A673 (cell line): ENCODE measurements at regions not wholly inside any gene's neighbourhood (a gene's known extent, or its start where the extent isn't known, plus 50 kb on each side); places are given as distances from the start of the nearest gene placed in this dataset.
"Not testable (repeated sequence)": the region's sequence is repeated elsewhere in the genome, so short reads cannot be mapped to it uniquely, and the experiment has no call there.

Experiments used
- BruUV-seq: library from RNA; stranded (reverse); fragments of 400-500 nt; replicated peaks from 2 replicates; lab custom pipeline; 2021; lab: Mats Ljungman, UMichigan
- CTCF ChIA-PET: fragments of 300-600 bp; sonication (Branson Sonifier 250); formaldehyde crosslinking; loops from one replicate; lab custom pipeline; 2022; ENCODE audit warnings: antibody characterized with exemption; lab: Charles Lee
- POLR2A ChIA-PET: fragments of 300-600 bp; sonication (Branson Sonifier 250); formaldehyde crosslinking; loops from one replicate; lab custom pipeline; 2022; ENCODE audit warnings: antibody characterized with exemption; ENCODE audit not compliant: low non-redundant PET; lab: Charles Lee
- DNase-seq: peaks from one replicate; pipeline ENCODE4 v3.0.0-alpha.2; 2015; ENCODE audit warnings: low spot score
- H3K27ac ChIP-seq: fragments of 200-600 bp; sonication (generic); 2 replicates; pipeline ENCODE4 v1.5.1; 2016; ENCODE audit warnings: mixed run types, low read depth, mild to moderate bottlenecking, mixed read lengths, antibody characterized with exemption, low read length; ENCODE audit not compliant: poor library complexity, severe bottlenecking
- H3K27me3 ChIP-seq: fragments of 200-600 bp; sonication (generic); replicated peaks from 2 replicates; pipeline ENCODE4 v1.6.1; 2017; ENCODE audit warnings: mixed run types, low read depth, mild to moderate bottlenecking, mixed read lengths, antibody characterized with exemption, low read length; ENCODE audit not compliant: insufficient read depth, poor library complexity
- H3K36me3 ChIP-seq: fragments of 200-600 bp; sonication (generic); 2 replicates; pipeline ENCODE4 v1.6.1; 2016; ENCODE audit warnings: mixed run types, mild to moderate bottlenecking, mixed read lengths, antibody characterized with exemption, low read length; ENCODE audit not compliant: insufficient read depth, poor library complexity, severe bottlenecking
- H3K4me1 ChIP-seq: fragments of 200-600 bp; sonication (generic); 2 replicates; pipeline ENCODE4 v1.6.1; 2017; ENCODE audit warnings: mixed run types, mild to moderate bottlenecking, mixed read lengths, antibody characterized with exemption, low read length; ENCODE audit not compliant: insufficient read depth, poor library complexity, severe bottlenecking
- H3K4me3 ChIP-seq: fragments of 200-600 bp; sonication (generic); 2 replicates; pipeline ENCODE4 v1.5.1; 2016; ENCODE audit warnings: low read depth, mixed run types, mild to moderate bottlenecking, mixed read lengths, low read length; ENCODE audit not compliant: poor library complexity, severe bottlenecking
- H3K9me3 ChIP-seq: fragments of 200-600 bp; sonication (generic); 2 replicates; pipeline ENCODE4 v1.6.1; 2016; ENCODE audit warnings: mixed run types, low read depth, mild to moderate bottlenecking, mixed read lengths, antibody characterized with exemption, low read length; ENCODE audit not compliant: poor library complexity, severe bottlenecking
- EZH2 ChIP-seq: fragments of 200-600 bp; sonication (generic); IDR thresholded peaks from 2 replicates; pipeline ENCODE4 v1.6.1; 2017; ENCODE audit warnings: borderline replicate concordance, low read depth, mild to moderate bottlenecking, mixed read lengths, antibody characterized with exemption, low read length; ENCODE audit not compliant: poor library complexity, severe bottlenecking
- intact Hi-C: fragments of 100-400 bp; cut with micrococcal nuclease; formaldehyde crosslinking; loops from one replicate; pipeline ENCODE4 v1.10.0; 2022; ENCODE audit not compliant: unreplicated experiment
- TF ChIP-seq, protein P1 (sequence below): fragments of 300-800, 200-600 bp; sonication (generic); conservative IDR thresholded peaks from 2 replicates; pipeline ENCODE4 v1.5.1; 2017; ENCODE audit warnings: low read depth, mild to moderate bottlenecking, antibody characterized with exemption, low read length, moderate library complexity, mixed read lengths

DNA sequence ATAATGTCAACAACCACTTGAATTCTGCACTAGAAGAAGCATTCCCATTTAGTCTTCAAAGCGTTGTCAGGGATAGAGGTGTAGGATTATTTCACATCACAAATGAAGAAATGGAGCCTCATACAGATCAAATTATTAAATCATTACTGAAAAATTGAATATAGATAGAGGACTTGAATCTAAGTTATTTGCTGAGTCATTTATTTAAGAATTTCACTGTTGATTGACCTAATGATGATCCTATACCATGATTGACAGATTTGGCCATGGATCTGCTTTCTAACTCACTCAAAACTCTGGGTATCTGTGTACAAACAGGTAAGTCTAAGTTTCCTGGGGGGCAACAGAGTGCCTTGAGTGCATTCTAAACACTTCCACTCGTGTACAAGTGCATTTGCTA lies 215.9 kb downstream of the BTBD3 start:
- Histone ChIP-seq H3K4me1 (no peaks in the 10 kb centered on the region), H3K36me3 (no peaks in the 10 kb centered on the region), H3K27me3 (no peaks in the 10 kb centered on the region), H3K4me3 (no peak overlapping the region), H3K9me3 (no peaks in the 10 kb centered on the region), H3K27ac (no peak overlapping the region)
- no TSS peak for BruUV-seq
- POLR2A ChIA-PET: no interaction called here
- no peak for DNase-seq
- no peak for TF ChIP-seq EZH2
- TF ChIP-seq, protein P1, sequence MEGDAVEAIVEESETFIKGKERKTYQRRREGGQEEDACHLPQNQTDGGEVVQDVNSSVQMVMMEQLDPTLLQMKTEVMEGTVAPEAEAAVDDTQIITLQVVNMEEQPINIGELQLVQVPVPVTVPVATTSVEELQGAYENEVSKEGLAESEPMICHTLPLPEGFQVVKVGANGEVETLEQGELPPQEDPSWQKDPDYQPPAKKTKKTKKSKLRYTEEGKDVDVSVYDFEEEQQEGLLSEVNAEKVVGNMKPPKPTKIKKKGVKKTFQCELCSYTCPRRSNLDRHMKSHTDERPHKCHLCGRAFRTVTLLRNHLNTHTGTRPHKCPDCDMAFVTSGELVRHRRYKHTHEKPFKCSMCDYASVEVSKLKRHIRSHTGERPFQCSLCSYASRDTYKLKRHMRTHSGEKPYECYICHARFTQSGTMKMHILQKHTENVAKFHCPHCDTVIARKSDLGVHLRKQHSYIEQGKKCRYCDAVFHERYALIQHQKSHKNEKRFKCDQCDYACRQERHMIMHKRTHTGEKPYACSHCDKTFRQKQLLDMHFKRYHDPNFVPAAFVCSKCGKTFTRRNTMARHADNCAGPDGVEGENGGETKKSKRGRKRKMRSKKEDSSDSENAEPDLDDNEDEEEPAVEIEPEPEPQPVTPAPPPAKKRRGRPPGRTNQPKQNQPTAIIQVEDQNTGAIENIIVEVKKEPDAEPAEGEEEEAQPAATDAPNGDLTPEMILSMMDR: no peak
- CTCF ChIA-PET: no interaction called here
- intact Hi-C loops: no loop called here

DNA sequence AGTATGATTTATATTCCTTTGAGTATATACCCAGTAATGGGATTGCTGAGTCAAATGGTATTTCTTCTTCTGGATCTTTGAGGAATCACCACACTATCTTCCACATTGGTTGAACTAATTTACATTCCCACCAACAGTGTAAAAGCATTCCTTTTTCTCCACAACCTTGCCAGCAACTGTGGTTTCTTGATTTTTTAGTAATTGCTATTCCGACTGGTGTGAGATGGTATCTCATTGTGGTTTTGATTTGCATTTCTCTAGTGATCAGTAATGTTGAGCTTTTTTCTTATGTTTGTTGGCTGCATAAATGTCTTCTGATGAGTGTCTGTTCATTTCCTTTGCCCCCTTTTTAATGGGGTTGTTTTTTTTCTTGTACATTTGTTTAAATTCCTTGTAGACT lies 228.3 kb downstream of the BTBD3 start:
- H3K27me3 ChIP-seq, H3K27ac ChIP-seq, CTCF ChIA-PET, H3K4me3 ChIP-seq, POLR2A ChIA-PET, H3K36me3 ChIP-seq, DNase-seq, H3K4me1 ChIP-seq, H3K9me3 ChIP-seq, BruUV-seq, intact Hi-C loops: not testable (repeated sequence)

DNA sequence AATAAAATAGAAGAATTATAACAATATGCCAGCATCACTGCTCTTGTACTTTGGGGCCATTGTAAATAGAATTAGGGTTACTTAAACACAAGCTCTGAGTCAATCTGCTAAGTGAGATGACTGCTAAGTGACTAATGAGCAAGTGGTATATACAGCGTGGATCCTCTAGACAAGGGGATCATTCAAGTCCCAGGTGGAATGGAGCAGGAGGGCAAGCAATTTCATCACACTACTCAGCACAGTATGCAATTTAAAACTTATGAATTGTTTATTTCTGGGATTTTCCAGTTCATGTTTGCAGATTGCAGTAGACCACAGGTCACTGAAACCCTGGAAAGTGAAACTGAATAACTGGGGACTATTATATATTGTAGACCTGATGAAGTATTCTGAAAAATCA lies 235.3 kb downstream of the BTBD3 start:
- DNase-seq: no peak
- Histone ChIP-seq H3K27ac (no peak overlapping the region), H3K4me1 (no peaks in the 10 kb centered on the region), H3K4me3 (no peak overlapping the region), H3K36me3 (no peaks in the 10 kb centered on the region), H3K9me3 (no peaks in the 10 kb centered on the region), H3K27me3 (no peaks in the 10 kb centered on the region)
- intact Hi-C loops: no loop called here
- TF ChIP-seq, protein P1: no peak
- no peak for TF ChIP-seq EZH2
- ChIA-PET CTCF (no interaction called here), POLR2A (no interaction called here)
- no TSS peak for BruUV-seq

DNA sequence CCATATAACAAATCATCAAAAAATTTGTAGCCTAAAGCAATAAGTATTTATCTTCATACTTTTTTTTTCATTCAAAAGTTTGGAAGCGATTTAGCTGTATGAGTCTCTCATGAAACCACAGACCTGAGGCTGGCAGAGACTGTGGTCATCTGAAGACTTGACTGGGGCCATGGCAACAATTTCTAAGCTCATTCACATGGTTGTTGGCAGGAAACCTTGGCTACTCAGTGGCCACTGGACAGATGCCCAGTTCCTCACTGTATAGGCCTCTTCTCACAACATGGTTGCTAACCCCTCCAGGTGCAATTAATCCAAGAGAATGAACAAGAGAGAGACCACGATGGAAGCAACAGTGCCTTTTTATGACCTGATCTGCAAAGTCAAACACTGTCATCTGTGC lies 235.9 kb downstream of the BTBD3 start:
- ChIA-PET CTCF (no interaction called here), POLR2A (no interaction called here)
- H3K9me3 ChIP-seq: no peaks in the 10 kb centered on the region
- no peak overlapping the region for H3K27ac ChIP-seq
- no peak for DNase-seq
- H3K36me3 ChIP-seq: no peaks in the 10 kb centered on the region
- TF ChIP-seq, protein P1: no peak
- TF ChIP-seq EZH2: no peak
- intact Hi-C loops: no loop called here
- H3K4me1 ChIP-seq: no peaks in the 10 kb centered on the region
- no peaks in the 10 kb centered on the region for H3K27me3 ChIP-seq
- no peak overlapping the region for H3K4me3 ChIP-seq
- no TSS peak for BruUV-seq
